C1 segment of cervical spinal cord (tissue), 14 donors: ENCODE measurements at regions not wholly inside any gene's neighbourhood (a gene's known extent, or its start where the extent isn't known, plus 50 kb on each side); places are given as distances from the start of the nearest gene placed in this dataset.
A peak's percentile ranks its signal among the peaks of the same experiment; 100 is the strongest.

Experiments used
- DNase-seq, 14 donors: peaks; one replicate each; lab custom pipeline; 2025; lab: John Stamatoyannopoulos, UW

DNA sequence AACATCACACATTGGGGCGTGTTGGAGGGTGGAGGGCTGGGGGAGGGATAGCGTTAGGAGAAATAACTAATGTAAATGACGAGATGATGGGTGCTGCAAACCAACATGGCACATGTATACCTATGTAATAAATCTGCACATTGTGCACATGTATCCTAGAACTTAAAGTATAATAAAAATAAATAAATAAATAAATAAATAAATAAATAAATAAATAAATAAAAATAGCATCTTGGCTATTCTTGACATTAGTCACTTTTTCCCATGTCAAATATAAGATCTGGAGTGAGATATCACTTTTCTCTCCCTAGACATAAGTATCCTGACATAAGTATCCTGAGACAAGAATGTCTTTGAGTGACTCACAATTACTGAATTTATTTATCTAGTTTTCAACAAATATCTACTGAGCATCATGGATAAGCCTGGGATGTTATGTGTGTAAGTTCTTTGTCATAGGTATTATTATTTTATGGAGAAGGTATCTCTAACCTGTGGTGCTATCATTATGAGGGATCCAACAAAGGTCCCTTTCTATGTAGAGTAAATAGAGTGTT is 691.3 kb downstream of the SORCS1 start:
- no peak for DNase-seq

GRCh38 chr10:106467506-106467905 is 697.0 kb downstream of the SORCS1 start:
- DNase-seq, result no peak

- no peak for DNase-seq
Observed at GRCh38 chr10:106457522-106457921, 707.0 kb downstream of the SORCS1 start.

- DNase-seq, result no peak
Observed at GRCh38 chr10:106454233-106454632, 710.3 kb downstream of the SORCS1 start.

GRCh38 chr10:106450966-106451365 is 713.5 kb downstream of the SORCS1 start:
- no peak for DNase-seq

DNA sequence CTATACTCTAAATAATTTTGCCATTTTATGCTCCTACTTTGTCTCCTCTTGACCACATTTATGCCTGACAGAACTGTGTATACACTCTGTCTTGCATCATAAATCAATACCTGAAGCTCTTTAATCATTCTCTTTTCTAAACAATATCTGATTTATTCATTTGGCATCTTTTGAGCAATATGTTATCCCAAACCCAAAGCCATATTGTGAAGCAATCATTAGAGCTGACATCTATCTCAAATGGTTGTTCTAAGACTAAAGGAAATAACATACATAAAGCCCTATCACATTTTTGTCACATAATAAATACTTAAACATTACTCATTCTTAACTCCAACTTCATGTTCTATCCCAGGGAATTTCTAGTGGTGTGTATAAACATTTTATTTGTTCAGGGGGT is 717.6 kb downstream of the SORCS1 start:
- DNase-seq, result no peak

DNA sequence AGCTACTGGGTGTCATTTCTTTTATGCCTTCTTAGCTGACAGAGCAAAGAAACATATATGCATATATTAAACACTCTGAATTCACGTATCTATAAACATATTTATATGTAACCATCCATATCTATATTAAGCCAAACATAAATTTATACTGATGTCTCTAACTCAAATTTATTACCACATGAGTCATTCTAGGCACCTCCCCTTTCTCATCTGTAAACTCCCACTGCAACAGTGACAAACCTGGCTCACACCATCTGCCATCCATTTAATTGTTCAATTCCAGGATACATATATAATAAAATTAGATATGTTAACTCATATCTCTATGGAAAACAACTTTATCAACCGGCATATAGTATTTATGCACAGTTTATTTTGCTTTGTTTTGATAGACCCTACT is 722.3 kb downstream of the SORCS1 start:
- no peak for DNase-seq

GRCh38 chr10:106440767-106441166 is 723.7 kb downstream of the SORCS1 start:
- DNase-seq, result no peak

DNA sequence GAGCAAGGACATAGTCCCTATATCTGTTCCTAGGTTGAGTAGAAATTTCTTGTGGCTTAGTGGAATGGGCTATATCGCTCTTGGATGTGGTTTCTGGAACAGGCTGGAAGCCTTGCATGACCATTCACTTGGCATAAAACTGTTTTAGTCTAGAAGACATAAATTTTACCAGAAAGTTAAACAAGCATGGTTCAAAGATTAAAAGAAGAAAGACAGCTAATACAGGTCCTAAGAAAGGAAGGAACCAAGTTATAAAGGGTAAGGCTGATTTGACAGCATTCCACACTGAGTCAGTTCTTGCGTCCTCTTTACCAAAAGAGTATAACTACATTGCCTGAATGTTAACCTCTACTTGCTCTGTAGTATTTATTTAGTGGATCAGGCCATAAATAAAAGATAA is 724.2 kb downstream of the SORCS1 start:
- DNase-seq, result no peak

DNA sequence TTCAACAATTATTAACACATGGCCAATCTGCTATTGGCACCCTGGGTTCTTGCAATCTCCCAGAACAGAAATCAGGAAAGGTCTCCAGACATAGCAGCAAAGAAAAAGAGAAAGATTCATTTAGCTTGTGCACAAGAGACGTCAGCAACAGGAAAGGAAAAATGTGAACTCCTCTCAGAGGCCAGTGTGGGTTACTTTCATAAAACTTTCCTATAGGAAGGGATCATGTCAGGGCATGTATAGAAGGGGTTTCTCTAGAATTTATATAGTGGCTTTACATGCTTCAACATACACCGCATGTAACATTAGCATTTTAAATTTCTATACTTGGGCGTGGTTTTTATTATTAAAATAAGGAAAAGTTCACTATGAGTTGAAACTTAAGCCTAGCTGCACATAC is 725.1 kb downstream of the SORCS1 start:
- DNase-seq, result no peak

DNA sequence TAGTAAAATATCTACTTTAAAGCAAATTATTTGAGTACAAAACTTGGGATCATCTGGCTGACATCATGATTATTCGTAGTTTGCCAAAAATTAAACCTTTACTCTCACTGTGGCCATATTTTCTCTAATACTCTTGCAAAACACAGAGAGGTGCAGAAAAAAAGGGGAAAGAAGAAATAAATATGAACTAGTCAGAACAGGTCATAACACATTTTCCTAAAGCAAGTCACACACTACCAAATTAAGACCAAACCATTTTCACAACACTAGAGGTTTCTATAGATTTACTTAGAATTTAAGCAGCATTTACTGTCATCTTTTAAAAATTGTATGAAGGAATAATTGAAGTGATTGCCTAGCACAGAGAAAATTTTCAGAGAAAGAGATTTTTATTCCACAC is 726.1 kb downstream of the SORCS1 start:
- no peak for DNase-seq

DNA sequence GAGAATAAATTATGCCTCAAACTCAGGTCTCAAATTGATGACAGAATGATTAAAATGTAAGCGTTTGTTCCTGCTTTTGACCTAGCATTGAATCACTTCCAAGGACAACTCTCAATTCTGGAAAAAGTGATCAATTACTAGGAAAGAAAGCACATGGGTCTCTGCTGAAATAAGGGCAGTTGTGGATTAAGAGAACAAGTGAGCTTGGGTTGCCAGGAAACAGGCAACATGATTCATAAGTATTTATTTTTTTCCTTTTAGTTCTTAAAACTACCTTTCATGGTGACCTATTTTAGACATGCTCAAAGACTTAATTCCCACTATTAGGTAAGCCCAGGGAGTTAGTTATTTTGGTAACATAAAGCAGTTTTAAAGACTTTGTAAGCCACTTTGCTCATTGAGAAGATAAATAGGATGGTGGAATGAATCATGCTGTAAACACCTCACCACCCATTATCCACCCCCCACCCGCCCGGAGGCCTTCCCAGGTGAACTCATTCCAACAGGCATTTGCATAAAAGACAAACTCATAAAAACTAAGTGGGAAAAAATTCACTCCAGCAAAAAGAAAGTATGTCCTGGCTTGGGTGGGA is 728.3 kb downstream of the SORCS1 start:
- peak in 3 of 14 donors; percentile 3 to 51 (median 10) for DNase-seq

- DNase-seq, result no peak
Observed at GRCh38 chr10:106435081-106435480, 729.4 kb downstream of the SORCS1 start.

- no peak for DNase-seq
Observed at GRCh38 chr10:106424981-106425380, 739.5 kb downstream of the SORCS1 start.

GRCh38 chr10:106424054-106424453 is 740.5 kb downstream of the SORCS1 start:
- DNase-seq, result no peak

- DNase-seq, result no peak
Observed at GRCh38 chr10:106410331-106410730, 754.2 kb downstream of the SORCS1 start.

GRCh38 chr10:106405141-106405540 is 759.4 kb downstream of the SORCS1 start:
- no peak for DNase-seq

- no peak for DNase-seq
Observed at GRCh38 chr10:106402458-106402857, 762.0 kb downstream of the SORCS1 start.

GRCh38 chr10:106401967-106402366 is 762.5 kb downstream of the SORCS1 start:
- DNase-seq, result no peak

DNA sequence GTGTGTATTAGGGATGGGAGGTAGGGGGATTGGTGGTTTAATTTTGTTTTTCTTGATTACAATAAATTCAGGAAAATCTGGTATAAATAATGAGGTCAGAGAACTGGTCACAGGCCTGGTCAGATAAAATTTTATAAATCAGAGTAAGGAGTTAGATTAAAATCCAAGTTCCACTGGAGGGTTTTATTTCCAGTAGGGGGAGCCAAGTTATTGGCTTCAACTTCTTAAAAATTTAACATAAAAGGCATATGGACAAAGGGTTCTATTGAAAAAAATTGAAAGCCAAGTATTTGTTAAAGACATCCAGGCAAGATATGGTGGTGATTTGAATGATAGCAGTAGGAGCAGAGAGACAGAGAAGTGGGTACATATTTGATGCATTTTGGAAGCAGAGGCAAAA is 763.3 kb downstream of the SORCS1 start:
- DNase-seq, result no peak

DNA sequence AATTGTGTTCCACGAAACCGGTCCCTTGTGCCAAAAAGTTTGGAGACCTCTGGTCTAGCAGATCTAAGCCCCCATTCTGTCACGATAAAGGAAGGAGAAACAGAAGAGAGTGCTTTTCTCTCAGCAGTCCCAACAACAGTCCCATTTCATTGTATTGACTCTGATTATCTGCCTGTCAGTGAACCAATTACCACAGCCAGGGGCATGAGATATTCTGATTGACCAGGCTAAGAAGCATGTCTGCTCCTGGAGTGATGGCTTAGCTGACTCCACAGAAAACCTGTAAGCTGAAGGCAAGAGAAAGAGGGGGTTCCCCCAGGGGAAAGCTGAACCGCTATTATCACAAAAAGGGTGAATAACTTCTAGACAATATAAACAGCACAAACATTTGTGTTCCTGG is 765.4 kb downstream of the SORCS1 start:
- no peak for DNase-seq

- DNase-seq, result no peak
Observed at GRCh38 chr10:106396192-106396591, 768.3 kb downstream of the SORCS1 start.

DNA sequence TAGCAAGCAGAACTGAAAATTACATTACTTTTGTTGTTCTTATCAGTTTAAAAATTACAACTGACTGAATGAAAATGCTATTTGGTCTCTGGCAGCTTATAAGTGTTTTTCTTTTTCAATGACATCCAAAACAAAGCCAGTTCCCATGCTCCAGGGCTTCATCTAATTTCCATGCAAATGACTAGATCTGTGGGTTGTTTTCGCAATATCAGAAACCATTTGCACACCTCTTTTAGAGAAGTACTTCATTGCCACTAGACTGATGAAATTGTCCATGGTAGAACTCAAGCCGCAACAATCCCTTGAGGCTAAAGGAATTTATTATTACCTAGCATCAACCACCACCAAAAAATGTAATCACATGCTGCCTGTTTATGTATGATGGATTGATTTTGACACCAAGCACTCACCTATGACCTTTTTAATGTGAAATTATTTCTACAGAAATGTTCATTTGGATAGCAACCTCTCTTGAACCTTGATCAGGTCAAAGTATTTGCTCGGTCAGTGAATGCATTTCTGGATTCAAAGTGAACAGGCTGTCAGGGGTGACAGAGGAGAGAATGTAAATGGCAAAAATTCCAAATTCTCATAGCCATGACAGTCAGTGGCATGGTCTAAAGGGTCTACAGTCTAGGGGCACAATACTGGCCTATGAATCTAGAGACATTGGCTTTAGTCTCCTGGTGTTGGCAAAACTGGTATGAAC is 769.3 kb downstream of the SORCS1 start:
- no peak for DNase-seq
